Activated CD8-positive, alpha-beta memory T cell treated with anti-CD3 and anti-CD28 coated beads, Interleukin-2, amount 10 ng/mL, durations not matched to agents 7 days and 5 days (primary cell): ENCODE measurements at regions not wholly inside any gene's neighbourhood (a gene's known extent, or its start where the extent isn't known, plus 50 kb on each side); places are given as distances from the start of the nearest gene placed in this dataset.

Source experiments
- ATAC-seq: fragments of 150-1000 bp; cut with Tn5 transposase; one replicate; pipeline ENCODE4 v1.10.0; 2021; ENCODE audit warnings: moderate library complexity
- CTCF ChIA-PET: fragments of 350-600 bp; sonication (Branson Sonifier 250); formaldehyde crosslinking; loops from one replicate; lab custom pipeline; 2021; ENCODE audit warnings: antibody characterized with exemption; lab: Charles Lee
- DNase-seq: peaks from one replicate; pipeline ENCODE4 v3.0.0-alpha.2; 2020
- H3K27ac Mint-ChIP-seq: one replicate; pipeline ENCODE4 v1.8.0; 2021; ENCODE audit warnings: mild to moderate bottlenecking, mixed read lengths
- H3K27me3 Mint-ChIP-seq: one replicate; pipeline ENCODE4 v1.8.0; 2021; ENCODE audit warnings: mixed read lengths
- H3K36me3 Mint-ChIP-seq: one replicate; pipeline ENCODE4 v1.8.0; 2021; ENCODE audit warnings: mild to moderate bottlenecking, mixed read lengths
- H3K4me1 Mint-ChIP-seq: one replicate; pipeline ENCODE4 v1.8.0; 2021; ENCODE audit warnings: mixed read lengths
- H3K4me3 Mint-ChIP-seq: one replicate; pipeline ENCODE4 v1.8.0; 2021; ENCODE audit warnings: mild to moderate bottlenecking, moderate library complexity, mixed read lengths
- H3K9me3 Mint-ChIP-seq: one replicate; pipeline ENCODE4 v1.8.0; 2022; ENCODE audit warnings: low read depth, mixed read lengths

- peaks cover 4% of the 10 kb centered on the region for H3K36me3 Mint-ChIP-seq
- peaks cover 22% of the 10 kb centered on the region for H3K4me1 Mint-ChIP-seq
- H3K4me3 Mint-ChIP-seq: no peak overlapping the region
- peaks cover 15% of the 10 kb centered on the region for H3K27me3 Mint-ChIP-seq
- H3K9me3 Mint-ChIP-seq: no peaks in the 10 kb centered on the region
- ATAC-seq (no peak), DNase-seq (no peak)
- H3K27ac Mint-ChIP-seq: no peak overlapping the region
- CTCF ChIA-PET: interaction anchor here (2.7 kb wide), 1 partner anchor 186 kb away, joined by 18 read pairs; no protein-coding TSS in a partner anchor
These were observed 138.8 kb upstream of the CRHR1 start for GRCh38 chr17:45645330-45645729.

- peak; percentile 36 for ATAC-seq
- peak; percentile 44 for DNase-seq
- CTCF ChIA-PET: interaction anchor here (1.0 to 2.7 kb wide), 3 partner anchors 185 to 208 kb away, joined by 3 to 18 read pairs (median 4); no protein-coding TSS in a partner anchor
- peaks cover 15% of the 10 kb centered on the region for H3K27me3 Mint-ChIP-seq
- H3K4me1 Mint-ChIP-seq: peaks cover 20% of the 10 kb centered on the region
- no peak overlapping the region for H3K4me3 Mint-ChIP-seq
- peak overlapping the region; percentile 3 for H3K27ac Mint-ChIP-seq
- peaks cover 2% of the 10 kb centered on the region for H3K36me3 Mint-ChIP-seq
- no peaks in the 10 kb centered on the region for H3K9me3 Mint-ChIP-seq
These were observed 137.7 kb upstream of the CRHR1 start for GRCh38 chr17:45646288-45646988.

GRCh38 chr17:45648642-45649041 lies 135.5 kb upstream of the CRHR1 start:
- DNase-seq: no peak
- no peak overlapping the region for H3K27ac Mint-ChIP-seq

GRCh38 chr17:45649796-45650195 lies 134.3 kb upstream of the CRHR1 start:
- Mint-ChIP-seq H3K27ac (no peak overlapping the region), H3K4me1 (peaks cover 18% of the 10 kb centered on the region), H3K9me3 (no peaks in the 10 kb centered on the region), H3K36me3 (no peaks in the 10 kb centered on the region), H3K4me3 (no peak overlapping the region), H3K27me3 (peaks cover 15% of the 10 kb centered on the region)
- ATAC-seq (no peak), DNase-seq (no peak)
- CTCF ChIA-PET: interaction anchor here (2.5 to 3.0 kb wide), 2 partner anchors 10 to 182 kb away, joined by 13 to 15 read pairs; no protein-coding TSS in a partner anchor

More at GRCh38 chr17:45648642-45649041, 135.5 kb upstream of the CRHR1 start:
- H3K4me1 Mint-ChIP-seq: peaks cover 20% of the 10 kb centered on the region
- peaks cover 2% of the 10 kb centered on the region for H3K36me3 Mint-ChIP-seq
- no peak for ATAC-seq
- H3K9me3 Mint-ChIP-seq: no peaks in the 10 kb centered on the region
- CTCF ChIA-PET: interaction anchor here (1.7 to 3.0 kb wide), 3 partner anchors 8 to 183 kb away, joined by 3 to 15 read pairs (median 13); no protein-coding TSS in a partner anchor
- peaks cover 15% of the 10 kb centered on the region for H3K27me3 Mint-ChIP-seq
- no peak overlapping the region for H3K4me3 Mint-ChIP-seq

- Mint-ChIP-seq H3K36me3 (no peaks in the 10 kb centered on the region), H3K27ac (no peak overlapping the region), H3K27me3 (peaks cover 15% of the 10 kb centered on the region), H3K4me1 (peaks cover 14% of the 10 kb centered on the region), H3K4me3 (no peak overlapping the region), H3K9me3 (no peaks in the 10 kb centered on the region)
- ATAC-seq: no peak
- CTCF ChIA-PET: no interaction called here
- DNase-seq: no peak
These were observed 133.6 kb upstream of the CRHR1 start for GRCh38 chr17:45650561-45650960.

GRCh38 chr17:45651145-45651709 lies 132.9 kb upstream of the CRHR1 start:
- no peaks in the 10 kb centered on the region for H3K9me3 Mint-ChIP-seq
- no peak for DNase-seq
- peaks cover 7% of the 10 kb centered on the region for H3K4me1 Mint-ChIP-seq
- H3K36me3 Mint-ChIP-seq: no peaks in the 10 kb centered on the region
- H3K27me3 Mint-ChIP-seq: peaks cover 12% of the 10 kb centered on the region
- CTCF ChIA-PET: no interaction called here
- H3K27ac Mint-ChIP-seq: no peak overlapping the region
- no peak overlapping the region for H3K4me3 Mint-ChIP-seq
- no peak for ATAC-seq

- no peaks in the 10 kb centered on the region for H3K4me1 Mint-ChIP-seq
- H3K27me3 Mint-ChIP-seq: no peaks in the 10 kb centered on the region
- ATAC-seq (no peak), DNase-seq (no peak)
- H3K4me3 Mint-ChIP-seq: no peak overlapping the region
- no peaks in the 10 kb centered on the region for H3K9me3 Mint-ChIP-seq
- CTCF ChIA-PET: interaction anchor here (1.0 kb wide), 1 partner anchor 178 kb away, joined by 4 read pairs; no protein-coding TSS in a partner anchor
- H3K36me3 Mint-ChIP-seq: no peaks in the 10 kb centered on the region
- H3K27ac Mint-ChIP-seq: no peak overlapping the region
These were observed 130.5 kb upstream of the CRHR1 start for GRCh38 chr17:45653616-45654015.

- Mint-ChIP-seq H3K9me3 (no peaks in the 10 kb centered on the region), H3K4me1 (no peaks in the 10 kb centered on the region), H3K27me3 (peaks cover 12% of the 10 kb centered on the region), H3K36me3 (no peaks in the 10 kb centered on the region), H3K4me3 (no peak overlapping the region), H3K27ac (no peak overlapping the region)
- no peak for ATAC-seq
- no peak for DNase-seq
- CTCF ChIA-PET: interaction anchor here (1.7 kb wide), 1 partner anchor 16 kb away, joined by 4 read pairs; no protein-coding TSS in a partner anchor
These were observed 127.5 kb upstream of the CRHR1 start for GRCh38 chr17:45656527-45657181.

GRCh38 chr17:45660474-45660873 lies 123.6 kb upstream of the CRHR1 start:
- no peak overlapping the region for H3K27ac Mint-ChIP-seq
- no peak overlapping the region for H3K4me3 Mint-ChIP-seq
- no peak for ATAC-seq
- no peaks in the 10 kb centered on the region for H3K4me1 Mint-ChIP-seq
- CTCF ChIA-PET: no interaction called here
- peaks cover 29% of the 10 kb centered on the region for H3K27me3 Mint-ChIP-seq
- H3K9me3 Mint-ChIP-seq: no peaks in the 10 kb centered on the region
- no peaks in the 10 kb centered on the region for H3K36me3 Mint-ChIP-seq
- DNase-seq: no peak

- Mint-ChIP-seq H3K27me3 (peaks cover 29% of the 10 kb centered on the region), H3K4me3 (no peak overlapping the region), H3K36me3 (no peaks in the 10 kb centered on the region), H3K4me1 (no peaks in the 10 kb centered on the region), H3K27ac (no peak overlapping the region), H3K9me3 (no peaks in the 10 kb centered on the region)
- CTCF ChIA-PET: no interaction called here
- no peak for ATAC-seq
- no peak for DNase-seq
These were observed 121.7 kb upstream of the CRHR1 start for GRCh38 chr17:45662432-45662831.

- no peaks in the 10 kb centered on the region for H3K36me3 Mint-ChIP-seq
- no peaks in the 10 kb centered on the region for H3K9me3 Mint-ChIP-seq
- H3K27me3 Mint-ChIP-seq: peaks cover 28% of the 10 kb centered on the region
- H3K4me3 Mint-ChIP-seq: no peak overlapping the region
- DNase-seq: no peak
- H3K4me1 Mint-ChIP-seq: no peaks in the 10 kb centered on the region
- no peak overlapping the region for H3K27ac Mint-ChIP-seq
- ATAC-seq: no peak
- CTCF ChIA-PET: no interaction called here
These were observed 120.3 kb upstream of the CRHR1 start for GRCh38 chr17:45663772-45664171.

GRCh38 chr17:45664921-45665320 lies 119.2 kb upstream of the CRHR1 start:
- Mint-ChIP-seq H3K36me3 (no peaks in the 10 kb centered on the region), H3K27me3 (peaks cover 27% of the 10 kb centered on the region), H3K4me3 (no peak overlapping the region), H3K9me3 (no peaks in the 10 kb centered on the region), H3K27ac (no peak overlapping the region), H3K4me1 (no peaks in the 10 kb centered on the region)
- ATAC-seq: no peak
- DNase-seq: no peak
- CTCF ChIA-PET: interaction anchor here (2.2 kb wide), 1 partner anchor 167 kb away, joined by 7 read pairs; no protein-coding TSS in a partner anchor

GRCh38 chr17:45666046-45666600 lies 118.0 kb upstream of the CRHR1 start:
- H3K27ac Mint-ChIP-seq: no peak overlapping the region
- ATAC-seq: no peak
- H3K4me3 Mint-ChIP-seq: no peak overlapping the region
- H3K36me3 Mint-ChIP-seq: no peaks in the 10 kb centered on the region
- no peaks in the 10 kb centered on the region for H3K9me3 Mint-ChIP-seq
- no peaks in the 10 kb centered on the region for H3K4me1 Mint-ChIP-seq
- CTCF ChIA-PET: interaction anchor here (0.8 to 2.2 kb wide), 2 partner anchors 8 to 166 kb away, joined by 3 to 7 read pairs; no protein-coding TSS in a partner anchor
- peaks cover 22% of the 10 kb centered on the region for H3K27me3 Mint-ChIP-seq
- no peak for DNase-seq
